Sigmoid colon (tissue), 4 donors: ENCODE measurements at regions not wholly inside any gene's neighbourhood (a gene's known extent, or its start where the extent isn't known, plus 50 kb on each side); places are given as distances from the start of the nearest gene placed in this dataset.

ENCODE experiments used
- EP300 ChIP-seq, 4 donors: sonication (generic); formaldehyde crosslinking; IDR thresholded peaks; one replicate each; pipeline ENCODE4 v1.6.1; 2017; ENCODE audit warnings: antibody characterized with exemption in 4 of 4
- POLR2A ChIP-seq, 2 donors: fragments of 450-650 bp; IDR thresholded peaks; one replicate each; pipeline ENCODE4 v1.6.1; 2016; ENCODE audit warnings: antibody characterized with exemption in 2 of 2, mild to moderate bottlenecking in 2 of 2, moderate library complexity in 2 of 2
- POLR2AphosphoS5 ChIP-seq, 4 donors: sonication (generic); formaldehyde crosslinking; IDR thresholded peaks; one replicate each; pipeline ENCODE4 v1.6.1; 2017; ENCODE audit warnings: antibody characterized with exemption in 4 of 4
- TF ChIP-seq, protein P1 (sequence below), 4 experiments: fragments of 450-650 bp in 3 of 4; fragments of 200-600 bp in 1 of 4; IDR thresholded peaks; one replicate each; pipeline ENCODE4 v1.5.1; 2016 to 2019; ENCODE audit warnings: antibody characterized with exemption in 4 of 4, mild to moderate bottlenecking in 3 of 4, moderate library complexity in 2 of 4

DNA sequence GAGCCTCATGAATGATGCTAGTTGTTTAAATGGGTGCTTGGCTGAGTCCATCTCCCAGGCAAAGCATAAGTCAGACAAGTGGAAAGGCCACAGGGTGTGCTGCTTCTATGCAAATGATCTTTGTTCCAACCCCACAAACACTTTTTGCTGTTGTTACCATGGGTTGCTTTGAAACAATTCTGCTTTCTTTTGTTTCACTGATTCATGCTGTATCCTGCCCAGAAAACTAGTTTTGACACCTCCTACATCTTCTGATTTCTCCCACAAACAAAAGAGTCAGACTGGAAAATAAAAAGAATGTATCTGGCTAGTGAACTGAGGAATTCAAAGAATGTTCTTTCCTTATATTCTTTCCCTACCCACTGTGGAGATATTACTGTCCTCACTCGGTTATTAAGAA is 298.6 kb downstream of the DIRAS2 start:
- TF ChIP-seq, protein P1, sequence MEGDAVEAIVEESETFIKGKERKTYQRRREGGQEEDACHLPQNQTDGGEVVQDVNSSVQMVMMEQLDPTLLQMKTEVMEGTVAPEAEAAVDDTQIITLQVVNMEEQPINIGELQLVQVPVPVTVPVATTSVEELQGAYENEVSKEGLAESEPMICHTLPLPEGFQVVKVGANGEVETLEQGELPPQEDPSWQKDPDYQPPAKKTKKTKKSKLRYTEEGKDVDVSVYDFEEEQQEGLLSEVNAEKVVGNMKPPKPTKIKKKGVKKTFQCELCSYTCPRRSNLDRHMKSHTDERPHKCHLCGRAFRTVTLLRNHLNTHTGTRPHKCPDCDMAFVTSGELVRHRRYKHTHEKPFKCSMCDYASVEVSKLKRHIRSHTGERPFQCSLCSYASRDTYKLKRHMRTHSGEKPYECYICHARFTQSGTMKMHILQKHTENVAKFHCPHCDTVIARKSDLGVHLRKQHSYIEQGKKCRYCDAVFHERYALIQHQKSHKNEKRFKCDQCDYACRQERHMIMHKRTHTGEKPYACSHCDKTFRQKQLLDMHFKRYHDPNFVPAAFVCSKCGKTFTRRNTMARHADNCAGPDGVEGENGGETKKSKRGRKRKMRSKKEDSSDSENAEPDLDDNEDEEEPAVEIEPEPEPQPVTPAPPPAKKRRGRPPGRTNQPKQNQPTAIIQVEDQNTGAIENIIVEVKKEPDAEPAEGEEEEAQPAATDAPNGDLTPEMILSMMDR (IDR thresholded peaks at IDR 0.05) = no peak
- TF ChIP-seq POLR2A (IDR thresholded peaks at IDR 0.05) = no peak
- TF ChIP-seq EP300 (IDR thresholded peaks at IDR 0.05) = no peak
- no peak for TF ChIP-seq POLR2AphosphoS5 (IDR thresholded peaks at IDR 0.05)
